Adipocyte (in vitro differentiated cells): ENCODE measurements at regions not wholly inside any gene's neighbourhood (a gene's known extent, or its start where the extent isn't known, plus 50 kb on each side); places are given as distances from the start of the nearest gene placed in this dataset.
A peak's percentile ranks its signal among the peaks of the same experiment; 100 is the strongest.

Experiments used
- DNase-seq: peaks from one replicate; pipeline ENCODE4 v3.0.0-alpha.2; 2015; ENCODE audit warnings: low read depth
- H3K27me3 ChIP-seq: replicated peaks from 2 replicates; pipeline ENCODE4 v1.7.0; 2013; ENCODE audit warnings: mild to moderate bottlenecking, low read length, moderate library complexity; ENCODE audit not compliant: control insufficient read depth, insufficient read depth
- H3K36me3 ChIP-seq: 2 replicates; pipeline ENCODE4 v1.7.0; 2013; ENCODE audit warnings: low read length, mild to moderate bottlenecking, moderate library complexity; ENCODE audit not compliant: control insufficient read depth, insufficient read depth, severe bottlenecking
- H3K4me1 ChIP-seq: 2 replicates; pipeline ENCODE4 v1.7.0; 2013; ENCODE audit warnings: mild to moderate bottlenecking, low read length, moderate library complexity; ENCODE audit not compliant: control insufficient read depth, insufficient read depth
- H3K4me3 ChIP-seq: 2 replicates; pipeline ENCODE4 v1.7.0; 2013; ENCODE audit warnings: mild to moderate bottlenecking, low read length, moderate library complexity
- H3K9ac ChIP-seq: 2 replicates; pipeline ENCODE4 v1.7.0; 2013; ENCODE audit warnings: mild to moderate bottlenecking, low read length, moderate library complexity
- H3K9me3 ChIP-seq: 2 replicates; pipeline ENCODE4 v1.7.0; 2013; ENCODE audit warnings: mild to moderate bottlenecking, low read length, moderate library complexity; ENCODE audit not compliant: control insufficient read depth

DNA sequence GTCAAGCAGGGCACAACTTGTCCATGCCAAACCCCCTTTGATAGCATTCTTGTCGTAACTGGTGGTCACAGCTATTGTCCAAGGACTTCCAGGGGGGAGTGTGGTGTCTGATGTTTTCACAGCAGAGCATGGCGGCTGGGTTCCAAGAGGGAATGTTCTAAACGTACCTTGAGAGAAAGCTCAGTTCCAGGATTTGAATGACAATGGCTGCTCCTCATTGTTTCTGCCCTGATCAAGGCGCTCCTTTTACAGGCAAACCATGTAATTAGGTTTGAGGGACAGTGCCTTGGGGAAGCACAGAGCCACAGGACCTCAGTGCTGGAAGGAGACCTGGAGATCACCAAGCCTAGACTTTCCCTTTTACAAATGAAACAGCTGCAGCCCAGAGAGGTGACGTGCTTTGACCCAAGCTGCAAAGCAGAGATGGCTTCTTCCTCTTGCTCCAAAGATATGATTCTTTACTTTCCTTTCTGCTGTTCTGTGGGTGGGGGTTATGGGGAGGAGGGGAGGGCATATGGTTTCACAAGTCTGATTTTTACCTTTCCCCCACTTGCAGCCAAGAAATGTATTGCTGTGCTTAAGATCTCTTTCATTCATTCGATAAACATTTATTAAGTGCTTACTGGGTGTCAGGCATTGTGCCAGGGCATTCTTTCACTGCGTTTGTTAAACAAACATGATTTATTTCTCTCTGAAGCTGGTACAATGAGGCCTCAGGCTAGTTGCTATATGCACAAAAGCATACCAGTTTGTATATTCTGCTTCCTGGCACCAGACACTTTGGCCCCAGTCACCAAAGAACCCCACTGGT, 172.8 kb downstream of the KTN1 start:
- H3K27me3 ChIP-seq, result peaks cover 3% of the 10 kb centered on the region
- DNase-seq, result peak; percentile 62

DNA sequence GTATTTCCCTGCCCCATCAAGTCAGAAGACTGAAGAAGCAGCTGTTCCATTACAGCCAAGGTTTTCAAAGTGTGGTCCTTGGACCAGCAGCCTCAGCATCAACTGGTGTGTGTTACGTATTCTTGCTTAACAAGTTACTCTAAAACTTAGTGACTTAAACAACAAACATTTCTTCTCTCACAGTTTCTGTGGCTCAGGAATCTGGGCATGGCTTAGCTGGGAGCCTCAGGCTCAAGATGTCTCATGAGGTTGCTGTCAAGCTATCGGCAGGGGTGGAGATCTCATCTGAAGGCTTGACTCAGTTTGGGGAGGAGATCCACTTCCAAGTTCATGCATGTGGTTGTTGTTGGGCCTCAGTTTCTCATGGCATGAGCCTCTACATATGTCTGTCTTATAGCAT, 174.5 kb downstream of the KTN1 start:
- H3K27me3 ChIP-seq, result peaks cover 3% of the 10 kb centered on the region
- DNase-seq, result no peak
- no peaks in the 10 kb centered on the region for H3K9me3 ChIP-seq
- peaks cover 10% of the 10 kb centered on the region for H3K4me1 ChIP-seq
- H3K4me3 ChIP-seq, result no peak overlapping the region
- H3K36me3 ChIP-seq, result no peaks in the 10 kb centered on the region
- H3K9ac ChIP-seq, result no peak overlapping the region

More for the DNA sequence above, 172.8 kb downstream of the KTN1 start:
- Histone ChIP-seq H3K4me1 (peaks cover 14% of the 10 kb centered on the region), H3K9me3 (no peaks in the 10 kb centered on the region), H3K36me3 (no peaks in the 10 kb centered on the region), H3K9ac (no peak overlapping the region), H3K4me3 (no peak overlapping the region)

GRCh38 chr14:55754871-55755270, 174.9 kb downstream of the KTN1 start:
- H3K4me1 ChIP-seq, result peaks cover 10% of the 10 kb centered on the region
- peaks cover 3% of the 10 kb centered on the region for H3K27me3 ChIP-seq
- DNase-seq, result no peak
- H3K4me3 ChIP-seq, result no peak overlapping the region
- no peak overlapping the region for H3K9ac ChIP-seq
- H3K36me3 ChIP-seq, result no peaks in the 10 kb centered on the region
- H3K9me3 ChIP-seq, result no peaks in the 10 kb centered on the region

DNA sequence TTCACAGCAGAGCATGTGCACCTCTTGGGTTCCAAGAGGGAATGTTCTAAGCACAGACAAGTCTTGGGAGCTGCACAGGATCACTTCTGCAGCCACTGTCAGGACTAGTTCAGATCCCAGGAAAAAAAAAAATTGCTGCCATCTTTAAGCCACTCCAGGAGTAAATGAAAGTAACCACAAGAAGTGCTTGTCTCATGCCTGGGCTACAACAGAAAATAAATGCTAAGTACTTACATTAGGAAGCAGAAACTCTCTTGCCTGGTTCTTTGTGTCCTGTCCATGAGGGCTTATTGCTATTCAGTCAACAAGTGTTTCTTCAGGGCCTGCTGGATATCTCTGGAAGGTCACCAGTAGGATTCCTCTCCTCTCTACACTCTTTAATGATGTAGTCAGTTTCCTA, 176.1 kb downstream of the KTN1 start:
- peaks cover 10% of the 10 kb centered on the region for H3K4me1 ChIP-seq
- no peak overlapping the region for H3K4me3 ChIP-seq
- H3K9me3 ChIP-seq, result no peaks in the 10 kb centered on the region
- no peak overlapping the region for H3K9ac ChIP-seq
- DNase-seq, result no peak
- H3K27me3 ChIP-seq, result peaks cover 3% of the 10 kb centered on the region
- H3K36me3 ChIP-seq, result no peaks in the 10 kb centered on the region

GRCh38 chr14:55756557-55756956, 176.6 kb downstream of the KTN1 start:
- H3K27me3 ChIP-seq, result peaks cover 4% of the 10 kb centered on the region
- H3K36me3 ChIP-seq, result no peaks in the 10 kb centered on the region
- no peak overlapping the region for H3K4me3 ChIP-seq
- H3K9me3 ChIP-seq, result no peaks in the 10 kb centered on the region
- H3K4me1 ChIP-seq, result peaks cover 10% of the 10 kb centered on the region
- no peak for DNase-seq
- H3K9ac ChIP-seq, result no peak overlapping the region

DNA sequence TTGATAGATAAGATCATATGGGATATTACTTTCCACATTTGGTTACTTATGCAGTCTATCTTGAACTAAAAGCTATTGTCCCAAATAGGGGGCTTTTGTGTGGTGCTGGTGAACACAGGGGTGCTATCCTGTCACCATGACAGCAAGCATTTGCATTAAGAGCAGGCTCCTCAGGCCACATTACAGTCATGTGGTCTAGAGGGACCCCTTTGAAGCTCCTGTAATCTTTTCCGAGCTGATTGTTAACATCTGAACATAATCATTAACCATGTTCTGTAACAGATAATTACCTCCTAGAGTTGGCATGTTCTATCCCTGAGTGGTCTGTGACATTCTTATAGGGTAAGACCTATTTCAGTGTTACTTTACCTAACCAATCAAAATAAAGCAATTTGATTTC, 178.8 kb downstream of the KTN1 start:
- H3K27me3 ChIP-seq, result peaks cover 16% of the 10 kb centered on the region
- no peaks in the 10 kb centered on the region for H3K9me3 ChIP-seq
- no peaks in the 10 kb centered on the region for H3K4me1 ChIP-seq
- no peak for DNase-seq
- no peaks in the 10 kb centered on the region for H3K36me3 ChIP-seq
- H3K9ac ChIP-seq, result no peak overlapping the region
- no peak overlapping the region for H3K4me3 ChIP-seq

DNA sequence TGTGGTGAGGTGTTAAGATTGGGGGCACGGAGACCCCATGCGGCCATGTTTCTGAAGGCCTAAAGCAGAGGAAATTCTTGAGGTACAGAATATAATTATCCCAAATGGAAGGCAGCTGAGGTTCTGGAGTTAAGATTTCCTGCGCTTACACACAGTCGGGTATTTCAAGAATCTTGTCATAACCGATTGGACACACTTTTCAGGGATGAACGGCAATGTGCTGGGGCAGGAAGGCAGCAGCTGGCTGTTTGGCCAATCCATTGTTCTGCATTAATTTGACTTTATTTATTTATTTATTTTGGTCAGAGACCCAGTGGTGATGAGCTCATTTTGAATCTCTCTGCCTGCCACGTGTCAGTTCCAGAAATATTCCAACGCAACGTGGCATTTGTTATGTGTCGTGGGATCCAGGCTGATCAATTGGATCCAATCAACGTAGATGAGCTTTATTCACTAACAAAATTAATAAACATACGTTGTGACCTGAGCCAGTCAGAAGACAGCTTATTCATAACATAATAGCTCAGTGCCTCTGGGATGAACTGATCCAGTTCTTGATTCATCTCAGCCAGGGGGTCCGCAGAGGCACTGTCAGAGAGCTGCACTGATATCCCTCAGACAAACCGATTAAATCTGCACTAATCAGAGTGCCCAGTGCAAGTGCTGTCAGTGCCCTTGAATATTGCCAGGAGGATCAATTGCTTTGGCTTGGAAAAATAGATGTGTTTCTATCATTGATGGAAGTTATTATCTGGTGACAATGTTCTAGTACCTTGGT, 181.0 kb downstream of the KTN1 start:
- no peak for DNase-seq
- Histone ChIP-seq H3K36me3 (no peaks in the 10 kb centered on the region), H3K9ac (no peak overlapping the region), H3K9me3 (peaks cover 6% of the 10 kb centered on the region), H3K4me1 (no peaks in the 10 kb centered on the region), H3K4me3 (no peak overlapping the region), H3K27me3 (peaks cover 13% of the 10 kb centered on the region)

GRCh38 chr14:55761651-55762050, 181.6 kb downstream of the KTN1 start:
- H3K4me3 ChIP-seq, result no peak overlapping the region
- H3K36me3 ChIP-seq, result no peaks in the 10 kb centered on the region
- no peak for DNase-seq
- peaks cover 13% of the 10 kb centered on the region for H3K27me3 ChIP-seq
- H3K9ac ChIP-seq, result no peak overlapping the region
- peaks cover 6% of the 10 kb centered on the region for H3K9me3 ChIP-seq
- no peaks in the 10 kb centered on the region for H3K4me1 ChIP-seq

DNA sequence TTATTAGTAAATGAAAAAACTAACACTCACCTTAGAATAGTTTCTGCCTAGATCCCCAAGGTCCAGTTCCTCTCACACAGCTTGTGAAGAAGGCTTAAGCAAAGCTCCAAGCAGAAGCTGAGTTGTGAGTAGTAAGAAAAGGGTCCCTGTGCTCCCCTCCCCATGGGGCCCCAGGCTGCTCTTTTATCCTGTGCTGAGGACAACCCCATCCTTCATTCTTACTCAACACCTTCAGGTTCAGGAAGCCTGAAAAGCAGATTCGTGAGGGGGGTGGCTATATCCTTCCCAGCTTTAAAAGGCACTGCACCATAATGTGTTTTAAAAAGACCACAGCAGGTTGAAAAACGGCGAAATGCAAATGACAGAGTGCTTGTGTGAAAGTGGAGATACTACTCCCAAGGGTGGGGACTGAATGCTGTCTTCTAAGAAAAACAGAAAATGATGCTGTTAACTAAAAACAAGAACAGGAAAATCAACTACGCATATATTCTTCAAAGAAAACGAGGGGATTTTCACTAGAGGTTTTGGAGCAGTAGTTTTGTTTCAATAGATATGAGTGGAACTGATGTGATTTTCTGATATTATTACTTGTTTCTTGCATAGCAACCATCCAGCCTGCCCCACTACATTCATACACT, 182.7 kb downstream of the KTN1 start:
- Histone ChIP-seq H3K4me1 (no peaks in the 10 kb centered on the region), H3K36me3 (no peaks in the 10 kb centered on the region), H3K4me3 (no peak overlapping the region), H3K9ac (no peak overlapping the region), H3K27me3 (peaks cover 13% of the 10 kb centered on the region), H3K9me3 (peaks cover 6% of the 10 kb centered on the region)
- no peak for DNase-seq

GRCh38 chr14:55764784-55765183, 184.8 kb downstream of the KTN1 start:
- Histone ChIP-seq H3K9ac (no peak overlapping the region), H3K4me1 (no peaks in the 10 kb centered on the region), H3K9me3 (peaks cover 6% of the 10 kb centered on the region)

GRCh38 chr14:55766071-55766470, 186.1 kb downstream of the KTN1 start:
- Histone ChIP-seq H3K27me3 (peaks cover 17% of the 10 kb centered on the region), H3K9me3 (peaks cover 6% of the 10 kb centered on the region), H3K36me3 (no peaks in the 10 kb centered on the region), H3K4me1 (peaks cover 2% of the 10 kb centered on the region), H3K9ac (no peak overlapping the region), H3K4me3 (no peak overlapping the region)
- DNase-seq, result no peak

More at GRCh38 chr14:55764784-55765183, 184.8 kb downstream of the KTN1 start:
- no peak overlapping the region for H3K4me3 ChIP-seq
- no peaks in the 10 kb centered on the region for H3K36me3 ChIP-seq
- peaks cover 17% of the 10 kb centered on the region for H3K27me3 ChIP-seq
- no peak for DNase-seq
